Ishikawa (cell line): ENCODE measurements at regions not wholly inside any gene's neighbourhood (a gene's known extent, or its start where the extent isn't known, plus 50 kb on each side); places are given as distances from the start of the nearest gene placed in this dataset.

Experiments used
- CEBPB ChIP-seq: IDR thresholded peaks from 2 replicates; pipeline ENCODE4 v1.6.1; 2012
- CREB1 ChIP-seq: IDR thresholded peaks from 2 replicates; pipeline ENCODE4 v1.6.1; 2012; ENCODE audit warnings: low read depth
- EGR1 ChIP-seq: IDR thresholded peaks from 2 replicates; pipeline ENCODE4 v1.6.1; 2012
- EP300 ChIP-seq: IDR thresholded peaks from 2 replicates; pipeline ENCODE4 v1.6.1; 2012; ENCODE audit warnings: borderline replicate concordance
- FOXM1 ChIP-seq: IDR thresholded peaks from 2 replicates; pipeline ENCODE4 v1.6.1; 2012; ENCODE audit warnings: low read depth, borderline replicate concordance
- NFIC ChIP-seq: IDR thresholded peaks from 2 replicates; pipeline ENCODE4 v1.6.1; 2012
- RAD21 ChIP-seq: IDR thresholded peaks from 2 replicates; pipeline ENCODE4 v1.6.1; 2012; ENCODE audit warnings: low read depth
- TAF1 ChIP-seq: IDR thresholded peaks from 2 replicates; pipeline ENCODE4 v1.6.1; 2012; ENCODE audit warnings: low read depth, mild to moderate bottlenecking
- TCF12 ChIP-seq: IDR thresholded peaks from 2 replicates; pipeline ENCODE4 v1.6.1; 2012; ENCODE audit warnings: low read depth
- TEAD4 ChIP-seq: IDR thresholded peaks from 2 replicates; pipeline ENCODE4 v1.6.1; 2012
- YY1 ChIP-seq: IDR thresholded peaks from 2 replicates; pipeline ENCODE4 v1.6.1; 2012; ENCODE audit warnings: low read depth
- ZBTB7A ChIP-seq: IDR thresholded peaks from 2 replicates; pipeline ENCODE4 v1.6.1; 2012; ENCODE audit warnings: low read depth
- TF ChIP-seq, protein P1 (sequence below): IDR thresholded peaks from 2 replicates; pipeline ENCODE4 v1.6.1; 2012
- TF ChIP-seq, protein P2 (sequence below): IDR thresholded peaks from 2 replicates; pipeline ENCODE4 v1.6.1; 2012; ENCODE audit warnings: low read depth, mild to moderate bottlenecking
- TF ChIP-seq, protein P3 (sequence below): IDR thresholded peaks from 2 replicates; pipeline ENCODE4 v1.6.1; 2012

DNA sequence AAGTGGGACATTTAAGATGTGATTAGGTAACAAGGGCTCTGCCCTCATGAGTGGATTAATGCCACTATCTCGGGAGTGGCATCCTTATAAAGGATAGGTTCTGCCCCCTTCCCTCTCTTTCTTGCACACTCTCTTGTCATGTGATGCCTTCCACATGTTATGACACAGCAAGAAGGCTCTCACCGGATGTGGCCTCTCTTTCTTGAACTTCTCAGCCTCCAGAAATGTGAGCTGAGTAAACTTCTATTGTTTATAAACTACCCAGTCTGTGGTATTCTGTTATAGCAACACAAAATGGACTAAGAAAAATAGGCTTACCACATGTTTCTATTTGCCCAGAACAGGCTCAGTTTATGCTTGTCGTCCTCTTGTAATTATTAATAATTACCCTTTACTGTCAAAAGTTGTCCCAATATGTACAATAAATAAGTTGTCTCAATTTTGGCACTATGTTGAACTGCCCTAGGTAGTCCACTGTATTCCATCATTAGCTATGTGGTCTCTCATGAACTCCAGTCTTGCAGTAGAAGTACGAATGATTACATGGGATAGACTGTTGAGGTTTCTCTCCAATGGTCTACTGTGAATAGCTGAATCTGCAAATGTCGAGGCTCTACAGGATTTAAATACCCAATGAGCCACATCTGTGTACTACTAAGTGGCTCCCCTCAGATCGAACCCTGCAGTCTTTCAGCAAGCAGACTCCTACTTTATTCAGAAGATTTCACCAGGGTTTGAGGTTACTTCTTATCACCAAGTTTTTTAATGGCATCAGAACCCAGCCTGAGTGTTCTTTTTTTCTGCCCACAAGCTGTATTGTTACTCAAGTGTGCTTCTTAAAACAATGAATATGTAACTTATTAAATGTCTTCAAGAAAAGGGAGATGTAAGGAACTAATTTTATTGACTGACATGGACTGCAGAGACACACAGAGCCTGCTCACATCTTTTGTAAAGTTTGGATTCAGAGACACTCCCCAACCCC, 102.0 kb upstream of the LEF1 start:
- TF ChIP-seq EGR1 (no peak), NFIC (no peak), TAF1 (no peak), CEBPB (no peak), TEAD4 (no peak), YY1 (no peak), CREB1 (no peak), EP300 (no peak), ZBTB7A (no peak)
- TF ChIP-seq, protein P1, sequence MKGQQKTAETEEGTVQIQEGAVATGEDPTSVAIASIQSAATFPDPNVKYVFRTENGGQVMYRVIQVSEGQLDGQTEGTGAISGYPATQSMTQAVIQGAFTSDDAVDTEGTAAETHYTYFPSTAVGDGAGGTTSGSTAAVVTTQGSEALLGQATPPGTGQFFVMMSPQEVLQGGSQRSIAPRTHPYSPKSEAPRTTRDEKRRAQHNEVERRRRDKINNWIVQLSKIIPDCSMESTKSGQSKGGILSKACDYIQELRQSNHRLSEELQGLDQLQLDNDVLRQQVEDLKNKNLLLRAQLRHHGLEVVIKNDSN = no peak
- TF ChIP-seq, protein P2, sequence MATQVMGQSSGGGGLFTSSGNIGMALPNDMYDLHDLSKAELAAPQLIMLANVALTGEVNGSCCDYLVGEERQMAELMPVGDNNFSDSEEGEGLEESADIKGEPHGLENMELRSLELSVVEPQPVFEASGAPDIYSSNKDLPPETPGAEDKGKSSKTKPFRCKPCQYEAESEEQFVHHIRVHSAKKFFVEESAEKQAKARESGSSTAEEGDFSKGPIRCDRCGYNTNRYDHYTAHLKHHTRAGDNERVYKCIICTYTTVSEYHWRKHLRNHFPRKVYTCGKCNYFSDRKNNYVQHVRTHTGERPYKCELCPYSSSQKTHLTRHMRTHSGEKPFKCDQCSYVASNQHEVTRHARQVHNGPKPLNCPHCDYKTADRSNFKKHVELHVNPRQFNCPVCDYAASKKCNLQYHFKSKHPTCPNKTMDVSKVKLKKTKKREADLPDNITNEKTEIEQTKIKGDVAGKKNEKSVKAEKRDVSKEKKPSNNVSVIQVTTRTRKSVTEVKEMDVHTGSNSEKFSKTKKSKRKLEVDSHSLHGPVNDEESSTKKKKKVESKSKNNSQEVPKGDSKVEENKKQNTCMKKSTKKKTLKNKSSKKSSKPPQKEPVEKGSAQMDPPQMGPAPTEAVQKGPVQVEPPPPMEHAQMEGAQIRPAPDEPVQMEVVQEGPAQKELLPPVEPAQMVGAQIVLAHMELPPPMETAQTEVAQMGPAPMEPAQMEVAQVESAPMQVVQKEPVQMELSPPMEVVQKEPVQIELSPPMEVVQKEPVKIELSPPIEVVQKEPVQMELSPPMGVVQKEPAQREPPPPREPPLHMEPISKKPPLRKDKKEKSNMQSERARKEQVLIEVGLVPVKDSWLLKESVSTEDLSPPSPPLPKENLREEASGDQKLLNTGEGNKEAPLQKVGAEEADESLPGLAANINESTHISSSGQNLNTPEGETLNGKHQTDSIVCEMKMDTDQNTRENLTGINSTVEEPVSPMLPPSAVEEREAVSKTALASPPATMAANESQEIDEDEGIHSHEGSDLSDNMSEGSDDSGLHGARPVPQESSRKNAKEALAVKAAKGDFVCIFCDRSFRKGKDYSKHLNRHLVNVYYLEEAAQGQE = no peak
- TF ChIP-seq, protein P3, sequence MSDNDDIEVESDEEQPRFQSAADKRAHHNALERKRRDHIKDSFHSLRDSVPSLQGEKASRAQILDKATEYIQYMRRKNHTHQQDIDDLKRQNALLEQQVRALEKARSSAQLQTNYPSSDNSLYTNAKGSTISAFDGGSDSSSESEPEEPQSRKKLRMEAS = no peak

DNA sequence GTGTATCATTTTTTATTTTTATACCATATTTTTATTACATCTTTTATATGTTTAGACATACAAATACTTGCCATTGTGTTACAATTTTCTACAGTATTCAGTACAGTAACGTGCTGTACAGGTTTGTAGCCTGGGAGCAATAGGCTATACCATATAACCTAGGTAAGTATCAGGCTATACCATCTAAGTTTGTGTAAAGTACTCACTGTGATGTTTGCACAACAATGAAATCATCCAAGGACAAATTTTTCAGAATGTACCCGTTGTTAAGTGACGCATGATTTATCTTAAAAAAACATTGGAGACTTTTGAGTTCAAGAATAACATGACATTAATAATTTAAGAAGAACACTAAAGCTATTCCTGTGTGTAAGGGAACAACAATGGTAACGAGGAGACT, 96.0 kb upstream of the LEF1 start:
- TF ChIP-seq TCF12 = no peak
- TF ChIP-seq, protein P2 = no peak
- no peak for TF ChIP-seq YY1
- TF ChIP-seq CREB1 = no peak
- TF ChIP-seq TAF1 = no peak
- TF ChIP-seq ZBTB7A = no peak
- TF ChIP-seq TEAD4 = no peak
- TF ChIP-seq, protein P1 = no peak
- TF ChIP-seq RAD21 = no peak
- TF ChIP-seq, protein P3 = no peak
- no peak for TF ChIP-seq NFIC
- no peak for TF ChIP-seq EP300
- no peak for TF ChIP-seq FOXM1
- TF ChIP-seq EGR1 = no peak
- TF ChIP-seq CEBPB = no peak

DNA sequence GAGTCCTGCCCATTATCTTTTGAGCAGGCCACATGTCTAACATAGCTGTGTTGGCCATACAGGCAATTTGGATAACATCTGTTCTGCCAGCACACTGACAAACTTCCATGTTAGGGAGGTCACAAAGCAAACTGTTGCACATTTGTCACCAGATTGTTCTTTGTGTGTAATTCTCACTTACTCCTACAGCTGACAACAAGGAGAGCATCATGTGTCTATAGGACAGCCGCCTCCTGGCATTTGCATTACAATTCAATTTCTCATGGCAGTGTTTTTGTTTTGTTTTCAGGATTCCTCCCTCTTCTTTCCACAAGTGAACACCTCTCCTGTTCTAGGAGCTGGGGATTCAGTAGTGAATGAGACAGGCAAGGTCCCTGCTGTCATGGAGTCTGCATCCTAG, 94.3 kb upstream of the LEF1 start:
- TF ChIP-seq EGR1 (no peak), FOXM1 (no peak)

DNA sequence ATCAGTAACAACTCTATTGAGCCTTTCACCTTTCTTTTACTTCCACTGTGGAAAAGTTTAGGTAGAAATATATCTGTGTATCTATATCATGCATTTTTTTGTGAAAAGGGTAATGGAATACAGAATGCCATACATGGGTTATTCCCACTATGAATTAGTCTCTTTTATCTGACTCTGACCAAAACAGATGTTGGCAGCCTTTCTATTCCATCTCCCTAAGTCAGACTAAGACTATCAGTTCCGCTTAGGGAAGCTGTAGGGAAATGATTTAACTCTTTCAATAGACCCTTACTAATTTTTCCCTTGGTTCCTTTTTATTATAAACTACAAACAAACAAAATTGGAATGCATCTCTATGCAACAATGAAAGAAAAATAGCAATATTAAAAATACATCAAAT, 92.3 kb upstream of the LEF1 start:
- TF ChIP-seq NFIC (no peak), ZBTB7A (no peak), TEAD4 (no peak)

DNA sequence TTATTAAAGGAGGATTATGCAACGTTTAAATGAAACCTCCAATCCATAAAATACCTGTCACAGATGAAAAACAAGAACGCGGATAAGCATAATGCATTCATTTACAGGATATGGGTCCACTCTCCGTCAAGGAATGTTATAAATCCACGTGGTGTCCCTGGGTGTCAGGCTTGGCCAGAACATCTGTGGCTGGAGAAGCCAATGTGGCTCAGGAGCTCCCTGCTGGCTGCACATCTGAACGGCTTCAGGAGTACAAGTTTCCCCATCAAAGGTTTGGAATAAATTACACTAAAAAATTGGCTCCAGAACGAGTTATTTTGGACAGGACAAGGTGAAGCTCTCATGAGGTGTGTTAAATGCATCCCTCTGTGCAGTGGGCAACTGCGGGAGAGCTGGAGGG, 87.8 kb upstream of the LEF1 start:
- TF ChIP-seq EP300 = no peak
- TF ChIP-seq, protein P1 = no peak
- TF ChIP-seq ZBTB7A = no peak
- no peak for TF ChIP-seq NFIC
- no peak for TF ChIP-seq TCF12
- TF ChIP-seq EGR1 = no peak
- TF ChIP-seq, protein P2 = no peak
- no peak for TF ChIP-seq CREB1
- TF ChIP-seq TAF1 = no peak
- TF ChIP-seq, protein P3 = no peak
- no peak for TF ChIP-seq RAD21
- TF ChIP-seq FOXM1 = no peak
- no peak for TF ChIP-seq YY1
